GM06990 (cell line): ENCODE measurements at regions not wholly inside any gene's neighbourhood (a gene's known extent, or its start where the extent isn't known, plus 50 kb on each side); places are given as distances from the start of the nearest gene placed in this dataset.
"Not testable (repeated sequence)": the region's sequence is repeated elsewhere in the genome, so short reads cannot be mapped to it uniquely, and the experiment has no call there.

Experiments used
- DNase-seq: peaks from one replicate; pipeline ENCODE4 v3.0.0-alpha.2; 2011; ENCODE audit not compliant: insufficient read length; ENCODE audit errors: extremely low read depth
- H3K27me3 ChIP-seq: replicated peaks from 2 replicates; pipeline ENCODE4 v1.6.0; 2011; ENCODE audit warnings: low read length; ENCODE audit not compliant: control insufficient read depth, insufficient read depth
- H3K36me3 ChIP-seq: 2 replicates; pipeline ENCODE4 v1.5.1; 2011; ENCODE audit warnings: low read length; ENCODE audit not compliant: control insufficient read depth, insufficient read depth
- H3K4me3 ChIP-seq: replicated peaks from 2 replicates; pipeline ENCODE4 v1.5.1; 2011; ENCODE audit warnings: low read depth, mild to moderate bottlenecking, control low read depth, low read length
- TF ChIP-seq, protein P1 (sequence below): IDR thresholded peaks from 2 replicates; pipeline ENCODE4 v1.5.1; 2011; ENCODE audit warnings: low read length, control low read depth, mild to moderate bottlenecking, inconsistent platforms; ENCODE audit not compliant: insufficient read depth, poor library complexity, severe bottlenecking

DNA sequence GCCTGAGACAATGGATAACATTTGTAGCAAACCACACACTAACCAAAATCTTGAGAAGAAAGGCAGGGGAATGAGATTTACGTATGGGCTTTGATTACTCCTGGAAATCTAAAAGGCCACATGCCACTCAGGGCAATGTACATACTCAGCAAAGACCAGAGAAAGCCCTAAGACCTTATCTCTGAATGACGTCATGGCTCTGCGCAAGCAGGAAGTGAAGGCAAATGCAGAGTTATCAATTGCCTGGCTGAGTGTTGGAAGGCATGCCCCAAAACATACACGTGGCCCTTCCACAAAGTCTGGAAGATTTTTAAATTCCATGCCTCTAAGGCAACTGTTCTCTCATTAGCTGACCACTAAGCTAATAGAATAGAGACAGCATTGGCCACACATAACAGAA is 90.9 kb upstream of the NRBF2 start:
- Histone ChIP-seq H3K4me3 (no peak overlapping the region), H3K36me3 (no peaks in the 10 kb centered on the region), H3K27me3 (no peaks in the 10 kb centered on the region)
- TF ChIP-seq, protein P1, sequence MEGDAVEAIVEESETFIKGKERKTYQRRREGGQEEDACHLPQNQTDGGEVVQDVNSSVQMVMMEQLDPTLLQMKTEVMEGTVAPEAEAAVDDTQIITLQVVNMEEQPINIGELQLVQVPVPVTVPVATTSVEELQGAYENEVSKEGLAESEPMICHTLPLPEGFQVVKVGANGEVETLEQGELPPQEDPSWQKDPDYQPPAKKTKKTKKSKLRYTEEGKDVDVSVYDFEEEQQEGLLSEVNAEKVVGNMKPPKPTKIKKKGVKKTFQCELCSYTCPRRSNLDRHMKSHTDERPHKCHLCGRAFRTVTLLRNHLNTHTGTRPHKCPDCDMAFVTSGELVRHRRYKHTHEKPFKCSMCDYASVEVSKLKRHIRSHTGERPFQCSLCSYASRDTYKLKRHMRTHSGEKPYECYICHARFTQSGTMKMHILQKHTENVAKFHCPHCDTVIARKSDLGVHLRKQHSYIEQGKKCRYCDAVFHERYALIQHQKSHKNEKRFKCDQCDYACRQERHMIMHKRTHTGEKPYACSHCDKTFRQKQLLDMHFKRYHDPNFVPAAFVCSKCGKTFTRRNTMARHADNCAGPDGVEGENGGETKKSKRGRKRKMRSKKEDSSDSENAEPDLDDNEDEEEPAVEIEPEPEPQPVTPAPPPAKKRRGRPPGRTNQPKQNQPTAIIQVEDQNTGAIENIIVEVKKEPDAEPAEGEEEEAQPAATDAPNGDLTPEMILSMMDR: no peak
- no peak for DNase-seq

DNA sequence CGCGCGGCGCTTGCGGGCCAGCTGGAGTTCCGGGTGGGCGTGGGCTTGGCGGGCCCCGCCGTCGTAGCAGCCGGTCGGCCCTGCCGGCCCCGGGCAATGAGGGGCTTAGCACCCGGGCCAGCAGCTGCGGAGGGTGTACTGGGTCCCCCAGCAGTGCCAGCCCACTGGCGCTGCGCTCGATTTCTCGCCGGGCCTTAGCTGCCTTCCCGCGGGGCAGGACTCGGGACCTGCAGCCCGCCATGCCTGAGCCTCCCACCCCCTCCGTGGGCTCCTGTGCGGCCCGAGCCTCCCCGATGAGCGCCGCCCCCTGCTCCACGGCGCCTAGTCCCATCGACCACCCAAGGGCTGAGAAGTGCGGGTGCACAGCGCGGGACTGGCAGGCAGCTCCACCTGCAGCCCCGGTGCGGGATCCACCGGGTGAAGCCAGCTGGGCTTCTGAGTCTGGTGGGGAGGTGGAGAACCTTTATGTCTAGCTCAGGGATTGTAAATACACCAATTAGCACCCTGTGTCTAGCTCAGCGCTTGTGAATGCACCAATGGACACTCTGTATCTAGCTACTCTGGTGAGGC is 99.4 kb upstream of the NRBF2 start:
- H3K4me3 ChIP-seq, DNase-seq, H3K27me3 ChIP-seq, H3K36me3 ChIP-seq: not testable (repeated sequence)

DNA sequence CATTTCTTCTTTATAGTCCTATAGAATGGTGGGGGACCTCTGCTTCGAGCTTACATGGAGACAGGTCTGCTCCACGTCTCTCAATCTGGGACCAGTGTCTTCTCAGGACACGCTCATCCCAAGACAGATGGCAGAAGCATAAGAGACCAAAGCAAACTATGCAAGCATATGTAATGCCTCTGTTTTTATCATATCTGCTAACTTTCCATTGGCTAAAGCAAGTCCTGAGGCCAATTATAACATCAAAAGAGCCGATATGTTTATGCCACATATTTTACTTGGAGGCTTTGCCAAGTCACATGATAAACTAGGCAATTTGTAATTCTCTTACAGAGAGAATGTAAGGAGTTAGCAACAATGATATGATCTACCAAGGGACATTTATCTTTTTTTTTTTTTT is 102.6 kb upstream of the NRBF2 start:
- no peak overlapping the region for H3K4me3 ChIP-seq
- no peak for DNase-seq
- TF ChIP-seq, protein P1: no peak
- H3K36me3 ChIP-seq: no peaks in the 10 kb centered on the region
- no peaks in the 10 kb centered on the region for H3K27me3 ChIP-seq

DNA sequence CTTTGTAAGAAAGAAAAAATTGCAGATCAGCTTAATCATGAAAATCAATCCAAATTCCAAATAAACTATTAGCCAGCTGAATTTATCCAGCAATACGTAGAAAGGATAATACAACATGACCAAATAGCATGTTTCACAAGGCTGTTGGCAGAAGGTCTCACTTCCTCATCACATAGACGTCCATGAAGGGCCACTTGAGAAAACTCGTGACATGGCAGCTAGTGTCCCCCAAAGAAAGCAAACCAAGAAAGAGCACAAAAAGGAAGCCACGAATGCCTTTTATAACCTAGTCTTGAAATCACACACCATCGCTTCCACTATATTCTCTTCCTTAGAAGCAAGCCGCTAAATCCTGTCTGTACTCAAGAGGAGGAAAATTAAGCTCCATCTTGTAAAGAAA is 105.6 kb upstream of the NRBF2 start:
- Histone ChIP-seq H3K4me3 (no peak overlapping the region), H3K36me3 (no peaks in the 10 kb centered on the region), H3K27me3 (no peaks in the 10 kb centered on the region)
- DNase-seq: no peak
- TF ChIP-seq, protein P1: no peak

DNA sequence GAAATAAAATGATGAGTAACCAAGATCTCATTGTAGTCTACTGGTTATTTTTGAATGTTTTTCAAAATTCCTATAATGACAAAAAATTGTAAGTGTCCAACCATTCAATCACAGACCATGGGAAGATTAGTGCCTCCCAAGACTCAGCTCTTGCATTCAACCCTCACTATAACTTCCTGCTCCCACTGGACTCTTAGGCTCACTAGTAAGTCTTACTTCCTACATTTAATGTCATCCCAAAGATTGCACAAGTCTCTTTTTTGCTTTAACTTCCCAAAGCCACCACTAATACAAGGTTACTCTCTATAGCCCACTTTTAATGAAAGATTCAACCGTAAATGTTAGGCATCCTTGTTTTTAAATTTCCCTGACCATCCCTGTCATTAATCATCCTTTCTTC is 111.9 kb upstream of the NRBF2 start:
- DNase-seq: no peak
- no peaks in the 10 kb centered on the region for H3K36me3 ChIP-seq
- H3K27me3 ChIP-seq: no peaks in the 10 kb centered on the region
- TF ChIP-seq, protein P1: no peak
- no peak overlapping the region for H3K4me3 ChIP-seq

DNA sequence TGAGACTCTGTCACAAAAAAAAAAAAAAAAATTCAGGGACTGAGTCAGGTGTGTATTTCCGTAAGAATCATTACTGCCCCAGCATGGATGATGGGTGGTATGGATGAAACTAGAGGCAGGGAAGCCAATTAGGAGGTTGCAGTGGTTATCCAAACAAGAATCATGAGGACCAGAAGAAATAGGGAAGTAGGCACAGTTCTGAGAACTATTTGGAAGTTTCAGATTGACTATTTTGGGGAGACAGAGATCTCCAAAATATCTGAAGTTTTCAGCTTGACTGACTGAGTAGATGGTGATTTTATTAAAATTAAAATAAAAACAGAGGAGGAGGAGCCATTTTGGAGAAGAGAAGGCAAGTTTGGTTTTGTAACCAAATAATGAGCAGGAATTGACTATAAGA is 119.4 kb upstream of the NRBF2 start:
- Histone ChIP-seq H3K36me3 (no peaks in the 10 kb centered on the region), H3K4me3 (no peak overlapping the region), H3K27me3 (no peaks in the 10 kb centered on the region)
- no peak for DNase-seq
- TF ChIP-seq, protein P1: no peak
